ENCODE measurements at regions not wholly inside any gene's neighbourhood (a gene's known extent, or its start where the extent isn't known, plus 50 kb on each side); places are given as distances from the start of the nearest gene placed in this dataset.
"Not testable (repeated sequence)": the region's sequence is repeated elsewhere in the genome, so short reads cannot be mapped to it uniquely, and the experiment has no call there.

- intact Hi-C loops (cut with DNase I) = no loop called here
- ATAC-seq = peak in 3 of 4 donors; percentile 52 to 66 (median 52)
- Histone ChIP-seq H3K9me3 (no peaks in the 10 kb centered on the region), H3K4me3 (no peak overlapping the region), H3K36me3 (no peaks in the 10 kb centered on the region), H3K27me3 (peaks cover 0 to 3% of the 10 kb centered on the region in 2 donors), H3K27ac (no peak overlapping the region), H3K4me1 (no peaks in the 10 kb centered on the region)
- TF ChIP-seq POLR2A (IDR thresholded peaks at IDR 0.05) (no peak), CTCF (IDR thresholded peaks at IDR 0.05) (no peak)
- WGBS (ENCODE audit: insufficient coverage, low coverage, low lambda C conversion rate, missing lambda C conversion rate) = 20% methylated on average over 5 of the region's 5 CpGs
- no peak for DNase-seq
Measured at GRCh38 chr2:163121483-163121882, 282.9 kb upstream of the KCNH7 start.

DNA sequence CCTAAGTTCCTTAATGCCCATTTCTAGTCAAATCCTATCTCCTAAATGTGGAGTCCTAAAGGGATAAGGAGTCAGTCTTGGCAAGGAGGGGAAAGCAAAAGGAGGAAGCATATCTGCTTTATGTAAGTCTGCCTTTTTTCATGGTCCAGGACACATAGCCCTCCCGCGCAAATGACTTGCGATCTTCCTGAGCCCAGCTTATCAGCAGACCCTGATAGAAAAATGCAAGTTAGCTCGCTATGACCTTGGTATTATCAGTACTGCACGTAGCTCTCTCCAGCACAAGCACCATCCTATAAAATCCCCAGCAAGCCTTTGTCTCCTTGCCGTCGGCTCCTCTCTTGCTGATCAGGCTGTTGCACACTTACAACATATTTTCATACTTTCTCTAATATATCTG lies 281.4 kb upstream of the KCNH7 start:
- WGBS (ENCODE audit: insufficient coverage, low coverage, low lambda C conversion rate, missing lambda C conversion rate) = 24% methylated on average over 7 of the region's 7 CpGs
- peak; percentile 65 to 81 (median 76) for ATAC-seq
- no peak for DNase-seq
- H3K27me3 ChIP-seq = peaks cover 0 to 3% of the 10 kb centered on the region in 2 donors
- no peak overlapping the region for H3K4me3 ChIP-seq
- no peaks in the 10 kb centered on the region for H3K4me1 ChIP-seq
- intact Hi-C loops (cut with DNase I) = no loop called here
- TF ChIP-seq CTCF (IDR thresholded peaks at IDR 0.05) (no peak), POLR2A (IDR thresholded peaks at IDR 0.05) (no peak)
- no peaks in the 10 kb centered on the region for H3K9me3 ChIP-seq
- H3K36me3 ChIP-seq = no peaks in the 10 kb centered on the region
- H3K27ac ChIP-seq = no peak overlapping the region

GRCh38 chr2:163086940-163087339 lies 248.4 kb upstream of the KCNH7 start:
- Histone ChIP-seq H3K9me3 (no peaks in the 10 kb centered on the region), H3K27me3 (no peaks in the 10 kb centered on the region), H3K27ac (no peak overlapping the region), H3K4me3 (no peak overlapping the region), H3K36me3 (no peaks in the 10 kb centered on the region), H3K4me1 (no peaks in the 10 kb centered on the region)
- intact Hi-C loops (cut with DNase I) = no loop called here
- 67% methylated on average over 1 of the region's 1 CpG for WGBS (ENCODE audit: insufficient coverage, low coverage, low lambda C conversion rate, missing lambda C conversion rate)
- no peak for DNase-seq
- ATAC-seq = peak in 1 of 4 donors; percentile 53
- no peak for TF ChIP-seq CTCF (IDR thresholded peaks at IDR 0.05)
- no peak for TF ChIP-seq POLR2A (IDR thresholded peaks at IDR 0.05)

GRCh38 chr2:163085366-163086024 lies 246.9 kb upstream of the KCNH7 start:
- H3K4me3 ChIP-seq; DNase-seq; H3K36me3 ChIP-seq; ATAC-seq; H3K4me1 ChIP-seq; H3K27ac ChIP-seq; intact Hi-C loops (cut with DNase I); H3K9me3 ChIP-seq; H3K27me3 ChIP-seq: not testable (repeated sequence)
- WGBS (ENCODE audit: insufficient coverage, low coverage, low lambda C conversion rate, missing lambda C conversion rate) = 69% methylated on average over 12 of the region's 12 CpGs

GRCh38 chr2:163081754-163082153 lies 243.2 kb upstream of the KCNH7 start:
- intact Hi-C loops (cut with DNase I) = no loop called here
- ATAC-seq (no peak), DNase-seq (no peak)
- TF ChIP-seq CTCF (IDR thresholded peaks at IDR 0.05) (no peak), POLR2A (IDR thresholded peaks at IDR 0.05) (no peak)
- H3K4me1 ChIP-seq = no peaks in the 10 kb centered on the region
- no peaks in the 10 kb centered on the region for H3K9me3 ChIP-seq
- H3K27me3 ChIP-seq = no peaks in the 10 kb centered on the region
- no peaks in the 10 kb centered on the region for H3K36me3 ChIP-seq
- no peak overlapping the region for H3K27ac ChIP-seq
- H3K4me3 ChIP-seq = no peak overlapping the region
